ENCODE measurements at regions not wholly inside any gene's neighbourhood (a gene's known extent, or its start where the extent isn't known, plus 50 kb on each side); places are given as distances from the start of the nearest gene placed in this dataset.
"Not testable (repeated sequence)": the region's sequence is repeated elsewhere in the genome, so short reads cannot be mapped to it uniquely, and the experiment has no call there.

- intact Hi-C loops (cut with DNase I), result no loop called here
- Histone ChIP-seq H3K4me3 (no peak overlapping the region), H3K36me3 (no peaks in the 10 kb centered on the region), H3K27ac (no peak overlapping the region), H3K4me1 (no peaks in the 10 kb centered on the region), H3K9me3 (no peaks in the 10 kb centered on the region), H3K27me3 (no peaks in the 10 kb centered on the region)
- TF ChIP-seq CTCF (IDR thresholded peaks at IDR 0.05) (no peak), POLR2A (IDR thresholded peaks at IDR 0.05) (no peak)
- WGBS, 2 donors, result 53 to 72% methylated on average over 3 of the region's 3 CpGs
- no peak for DNase-seq
These were observed 98.8 kb upstream of the CLNK start for GRCh38 chr4:10783351-10783750.

- H3K27ac ChIP-seq, result no peak overlapping the region
- no peaks in the 10 kb centered on the region for H3K9me3 ChIP-seq
- DNase-seq, result no peak
- WGBS, 2 donors, result 19 to 35% methylated on average over 4 of the region's 5 CpGs
- intact Hi-C loops (cut with DNase I), result no loop called here
- H3K27me3 ChIP-seq, result no peaks in the 10 kb centered on the region
- H3K4me1 ChIP-seq, result no peaks in the 10 kb centered on the region
- no peak overlapping the region for H3K4me3 ChIP-seq
- TF ChIP-seq CTCF (IDR thresholded peaks at IDR 0.05) (no peak), POLR2A (IDR thresholded peaks at IDR 0.05) (no peak)
- no peaks in the 10 kb centered on the region for H3K36me3 ChIP-seq
These were observed 97.2 kb upstream of the CLNK start for GRCh38 chr4:10781805-10782204.

GRCh38 chr4:10780803-10781202, 96.2 kb upstream of the CLNK start:
- H3K36me3 ChIP-seq; DNase-seq; H3K9me3 ChIP-seq; H3K4me1 ChIP-seq; H3K27me3 ChIP-seq; H3K27ac ChIP-seq; intact Hi-C loops (cut with DNase I); H3K4me3 ChIP-seq: not testable (repeated sequence)
- WGBS, 2 donors, result 86 to 93% methylated on average over 12 to 13 of the region's 13 CpGs

- 78 to 98% methylated on average over 3 of the region's 4 CpGs for WGBS, 2 donors
These were observed 90.6 kb upstream of the CLNK start for GRCh38 chr4:10775132-10775531.

GRCh38 chr4:10773656-10774055, 89.1 kb upstream of the CLNK start:
- Histone ChIP-seq H3K27ac (no peak overlapping the region), H3K36me3 (no peaks in the 10 kb centered on the region), H3K4me3 (no peak overlapping the region), H3K27me3 (no peaks in the 10 kb centered on the region), H3K9me3 (no peaks in the 10 kb centered on the region), H3K4me1 (no peaks in the 10 kb centered on the region)
- DNase-seq, result no peak
- WGBS, 2 donors, result 67 to 74% methylated on average over 2 of the region's 2 CpGs
- TF ChIP-seq CTCF (IDR thresholded peaks at IDR 0.05) (no peak), POLR2A (IDR thresholded peaks at IDR 0.05) (no peak)
- intact Hi-C loops (cut with DNase I), result no loop called here

More at GRCh38 chr4:10775132-10775531, 90.6 kb upstream of the CLNK start:
- DNase-seq; H3K9me3 ChIP-seq; H3K36me3 ChIP-seq; H3K27ac ChIP-seq; intact Hi-C loops (cut with DNase I); H3K4me3 ChIP-seq; H3K4me1 ChIP-seq; H3K27me3 ChIP-seq: not testable (repeated sequence)

- WGBS, 2 donors, result 22 to 29% methylated on average over 3 of the region's 3 CpGs
- no peak for DNase-seq
These were observed 88.4 kb upstream of the CLNK start for GRCh38 chr4:10773010-10773409.

More at GRCh38 chr4:10773010-10773409, 88.4 kb upstream of the CLNK start:
- no peaks in the 10 kb centered on the region for H3K4me1 ChIP-seq
- no peaks in the 10 kb centered on the region for H3K36me3 ChIP-seq
- H3K27ac ChIP-seq, result no peak overlapping the region
- TF ChIP-seq CTCF (IDR thresholded peaks at IDR 0.05), result no peak
- no peak for TF ChIP-seq POLR2A (IDR thresholded peaks at IDR 0.05)
- no peaks in the 10 kb centered on the region for H3K9me3 ChIP-seq
- intact Hi-C loops (cut with DNase I), result no loop called here
- H3K27me3 ChIP-seq, result no peaks in the 10 kb centered on the region
- H3K4me3 ChIP-seq, result no peak overlapping the region
